MM.1S (cell line): ENCODE measurements at regions not wholly inside any gene's neighbourhood (a gene's known extent, or its start where the extent isn't known, plus 50 kb on each side); places are given as distances from the start of the nearest gene placed in this dataset.

Experiments used
- EZH2 ChIP-seq: fragments of 300-600 bp; sonication (generic); optimal IDR thresholded peaks from 2 replicates; pipeline ENCODE3; 2017; ENCODE audit warnings: low read depth, mild to moderate bottlenecking, antibody characterized with exemption, low read length, mixed read lengths
- EZH2phosphoT487 ChIP-seq: fragments of 300-600 bp; sonication (generic); IDR thresholded peaks from 2 replicates; pipeline ENCODE4 v1.6.1; 2018; ENCODE audit warnings: antibody characterized with exemption, low read length
- TF ChIP-seq, protein P1 (sequence below): fragments of 300-600 bp; sonication (generic); IDR thresholded peaks from 2 replicates; pipeline ENCODE4 v1.5.1; 2016; ENCODE audit warnings: antibody characterized with exemption, low read length, mixed read lengths

DNA sequence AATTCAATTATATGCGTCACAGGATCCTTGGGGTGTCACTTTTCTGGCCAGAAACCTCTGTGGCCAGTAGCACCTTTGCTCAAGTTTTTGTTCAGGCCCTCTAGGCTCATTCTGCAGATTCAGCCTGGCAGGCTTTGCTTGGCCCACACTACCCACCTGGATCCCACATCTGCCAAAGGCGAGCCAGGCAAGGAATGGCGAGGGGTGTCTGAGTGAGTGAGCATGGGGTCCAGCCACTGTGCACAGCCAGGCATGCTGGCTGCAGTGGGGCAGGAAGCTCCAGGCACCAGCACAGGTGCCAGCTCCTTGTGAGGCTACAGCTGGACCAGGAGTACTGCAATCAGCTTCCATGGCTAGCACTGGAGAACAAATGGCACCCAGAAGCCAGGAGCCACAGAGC is 914.9 kb downstream of the FSTL5 start:
- TF ChIP-seq, protein P1, sequence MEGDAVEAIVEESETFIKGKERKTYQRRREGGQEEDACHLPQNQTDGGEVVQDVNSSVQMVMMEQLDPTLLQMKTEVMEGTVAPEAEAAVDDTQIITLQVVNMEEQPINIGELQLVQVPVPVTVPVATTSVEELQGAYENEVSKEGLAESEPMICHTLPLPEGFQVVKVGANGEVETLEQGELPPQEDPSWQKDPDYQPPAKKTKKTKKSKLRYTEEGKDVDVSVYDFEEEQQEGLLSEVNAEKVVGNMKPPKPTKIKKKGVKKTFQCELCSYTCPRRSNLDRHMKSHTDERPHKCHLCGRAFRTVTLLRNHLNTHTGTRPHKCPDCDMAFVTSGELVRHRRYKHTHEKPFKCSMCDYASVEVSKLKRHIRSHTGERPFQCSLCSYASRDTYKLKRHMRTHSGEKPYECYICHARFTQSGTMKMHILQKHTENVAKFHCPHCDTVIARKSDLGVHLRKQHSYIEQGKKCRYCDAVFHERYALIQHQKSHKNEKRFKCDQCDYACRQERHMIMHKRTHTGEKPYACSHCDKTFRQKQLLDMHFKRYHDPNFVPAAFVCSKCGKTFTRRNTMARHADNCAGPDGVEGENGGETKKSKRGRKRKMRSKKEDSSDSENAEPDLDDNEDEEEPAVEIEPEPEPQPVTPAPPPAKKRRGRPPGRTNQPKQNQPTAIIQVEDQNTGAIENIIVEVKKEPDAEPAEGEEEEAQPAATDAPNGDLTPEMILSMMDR: no peak
- TF ChIP-seq EZH2 (no peak), EZH2phosphoT487 (no peak)
